Glomerular visceral epithelial cell (primary cell): ENCODE measurements at regions not wholly inside any gene's neighbourhood (a gene's known extent, or its start where the extent isn't known, plus 50 kb on each side); places are given as distances from the start of the nearest gene placed in this dataset.
"Not testable (repeated sequence)": the region's sequence is repeated elsewhere in the genome, so short reads cannot be mapped to it uniquely, and the experiment has no call there.

Source experiments
- DNase-seq: peaks from one replicate; pipeline ENCODE4 v3.0.0-alpha.2; 2016; ENCODE audit errors: extremely low spot score

- DNase-seq, result no peak
Observed at GRCh38 chr18:71371951-71372605, 1083.2 kb downstream of the SOCS6 start.

- DNase-seq, result no peak
Observed at GRCh38 chr18:71370671-71371445, 1082.0 kb downstream of the SOCS6 start.

- no peak for DNase-seq
Observed at GRCh38 chr18:71370095-71370494, 1081.2 kb downstream of the SOCS6 start.

- no peak for DNase-seq
Observed at GRCh38 chr18:71362140-71362539, 1073.3 kb downstream of the SOCS6 start.

GRCh38 chr18:71355599-71355998 is 1066.8 kb downstream of the SOCS6 start:
- DNase-seq, result not testable (repeated sequence)

- DNase-seq, result no peak
Observed at GRCh38 chr18:71352618-71353017, 1063.8 kb downstream of the SOCS6 start.

- no peak for DNase-seq
Observed at GRCh38 chr18:71336576-71337210, 1047.8 kb downstream of the SOCS6 start.

GRCh38 chr18:71329563-71329962 is 1040.7 kb downstream of the SOCS6 start:
- DNase-seq, result no peak

- no peak for DNase-seq
Observed at GRCh38 chr18:71329114-71329513, 1040.3 kb downstream of the SOCS6 start.

- DNase-seq, result no peak
Observed at GRCh38 chr18:71327850-71328249, 1039.0 kb downstream of the SOCS6 start.

GRCh38 chr18:71327441-71327840 is 1038.6 kb downstream of the SOCS6 start:
- no peak for DNase-seq

- no peak for DNase-seq
Observed at GRCh38 chr18:71326826-71327225, 1038.0 kb downstream of the SOCS6 start.

- no peak for DNase-seq
Observed at GRCh38 chr18:71324356-71324755, 1035.5 kb downstream of the SOCS6 start.

- DNase-seq, result no peak
Observed at GRCh38 chr18:71322201-71322600, 1033.4 kb downstream of the SOCS6 start.

GRCh38 chr18:71321319-71321718 is 1032.5 kb downstream of the SOCS6 start:
- no peak for DNase-seq

- no peak for DNase-seq
Observed at GRCh38 chr18:71304856-71305255, 1016.0 kb downstream of the SOCS6 start.

- not testable (repeated sequence) for DNase-seq
Observed at GRCh38 chr18:71303743-71304142, 1014.9 kb downstream of the SOCS6 start.

- DNase-seq, result no peak
Observed at GRCh38 chr18:71301596-71301995, 1012.8 kb downstream of the SOCS6 start.

GRCh38 chr18:71294201-71294600 is 1005.4 kb downstream of the SOCS6 start:
- DNase-seq, result not testable (repeated sequence)

- no peak for DNase-seq
Observed at GRCh38 chr18:71293322-71293721, 1004.5 kb downstream of the SOCS6 start.

- DNase-seq, result no peak
Observed at GRCh38 chr18:71287268-71287667, 998.4 kb downstream of the SOCS6 start.

GRCh38 chr18:71252351-71252865 is 963.6 kb downstream of the SOCS6 start:
- DNase-seq, result no peak

- no peak for DNase-seq
Observed at GRCh38 chr18:71250191-71250590, 961.3 kb downstream of the SOCS6 start.
